MM.1S (cell line): ENCODE measurements at regions not wholly inside any gene's neighbourhood (a gene's known extent, or its start where the extent isn't known, plus 50 kb on each side); places are given as distances from the start of the nearest gene placed in this dataset.

Source experiments
- DNase-seq: peaks from one replicate; pipeline ENCODE4 v3.0.0-alpha.2; 2015
- H2AFZ ChIP-seq: fragments of 300-600 bp; sonication (generic); 2 replicates; pipeline ENCODE4 v1.6.0; 2016; ENCODE audit warnings: antibody characterized with exemption, low read length
- H3F3A ChIP-seq: fragments of 300-600 bp; sonication (generic); 2 replicates; pipeline ENCODE4 v1.6.1; 2016; ENCODE audit warnings: mild to moderate bottlenecking, antibody characterized with exemption, low read length, moderate library complexity, mixed read lengths; ENCODE audit not compliant: insufficient read depth
- H3K27ac ChIP-seq: fragments of 300-600 bp; sonication (generic); 2 replicates; pipeline ENCODE4 v1.5.1; 2016; ENCODE audit warnings: mild to moderate bottlenecking, low read length
- H3K27me3 ChIP-seq: fragments of 300-600 bp; sonication (generic); replicated peaks from 2 replicates; pipeline ENCODE4 v1.6.0; 2016; ENCODE audit warnings: low read length; ENCODE audit not compliant: insufficient read depth
- H3K36me3 ChIP-seq: fragments of 300-600 bp; sonication (generic); replicated peaks from 2 replicates; pipeline ENCODE4 v1.6.1; 2016; ENCODE audit warnings: mild to moderate bottlenecking, low read length, mixed read lengths; ENCODE audit not compliant: insufficient read depth
- H3K4me1 ChIP-seq: fragments of 300-600 bp; sonication (generic); 2 replicates; pipeline ENCODE4 v1.6.1; 2016; ENCODE audit warnings: low read length, mixed read lengths
- H3K4me2 ChIP-seq: fragments of 300-600 bp; sonication (generic); 2 replicates; pipeline ENCODE4 v1.6.0; 2016; ENCODE audit warnings: low read depth, low read length
- H3K4me3 ChIP-seq: fragments of 300-600 bp; sonication (generic); 2 replicates; pipeline ENCODE4 v1.5.1; 2016; ENCODE audit warnings: low read length, mixed read lengths
- H3K79me2 ChIP-seq: fragments of 300-600 bp; sonication (generic); 2 replicates; pipeline ENCODE4 v1.6.1; 2016; ENCODE audit warnings: mixed run types, low read length, mixed read lengths
- H3K9ac ChIP-seq: fragments of 300-600 bp; sonication (generic); 2 replicates; pipeline ENCODE4 v1.6.1; 2016; ENCODE audit warnings: low read length, mixed read lengths
- H3K9me2 ChIP-seq: fragments of 300-600 bp; sonication (generic); replicated peaks from 2 replicates; pipeline ENCODE4 v1.6.1; 2016; ENCODE audit warnings: mild to moderate bottlenecking, low read length, mixed read lengths; ENCODE audit not compliant: insufficient read depth
- H3K9me3 ChIP-seq: fragments of 300-600 bp; sonication (generic); replicated peaks from 2 replicates; pipeline ENCODE4 v1.6.1; 2016; ENCODE audit warnings: mild to moderate bottlenecking, low read length, mixed read lengths; ENCODE audit not compliant: insufficient read depth
- H4K20me1 ChIP-seq: fragments of 300-600 bp; sonication (generic); 2 replicates; pipeline ENCODE4 v1.6.1; 2016; ENCODE audit warnings: mild to moderate bottlenecking, low read length, moderate library complexity, mixed read lengths; ENCODE audit not compliant: insufficient read depth
- CTCF ChIP-seq: fragments of 300-600 bp; sonication (generic); IDR thresholded peaks from 2 replicates; pipeline ENCODE4 v1.5.1; 2016; ENCODE audit warnings: antibody characterized with exemption, low read length, mixed read lengths
- EZH2 ChIP-seq: fragments of 300-600 bp; sonication (generic); optimal IDR thresholded peaks from 2 replicates; pipeline ENCODE3; 2017; ENCODE audit warnings: low read depth, mild to moderate bottlenecking, antibody characterized with exemption, low read length, mixed read lengths
- EZH2phosphoT487 ChIP-seq: fragments of 300-600 bp; sonication (generic); IDR thresholded peaks from 2 replicates; pipeline ENCODE4 v1.6.1; 2018; ENCODE audit warnings: antibody characterized with exemption, low read length

DNA sequence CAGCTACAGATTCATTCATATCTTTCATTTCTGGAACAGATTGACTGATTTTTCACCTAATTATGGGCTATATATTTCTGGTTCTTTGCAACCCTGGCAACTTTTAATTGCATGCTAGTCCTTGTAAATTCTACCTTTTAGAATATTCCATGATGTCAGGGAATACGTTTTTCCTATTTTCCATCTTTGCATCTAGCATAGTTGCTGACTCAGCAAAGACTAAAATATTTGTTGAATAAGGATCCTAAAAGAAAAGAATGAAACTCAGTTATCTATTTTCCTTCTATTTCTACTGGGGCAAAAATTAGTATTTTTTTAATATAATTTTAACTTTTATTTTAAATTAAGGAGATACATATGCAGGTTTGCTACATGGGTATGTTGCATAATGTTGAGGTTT is 438.3 kb downstream of the GXYLT1 start:
- Histone ChIP-seq H3F3A (no peaks in the 10 kb centered on the region), H3K79me2 (no peaks in the 10 kb centered on the region), H3K36me3 (no peaks in the 10 kb centered on the region), H3K9me3 (no peaks in the 10 kb centered on the region), H3K27ac (no peak overlapping the region), H3K27me3 (no peaks in the 10 kb centered on the region), H3K4me3 (no peak overlapping the region), H3K9me2 (no peaks in the 10 kb centered on the region), H4K20me1 (no peaks in the 10 kb centered on the region), H3K9ac (no peak overlapping the region), H2AFZ (no peak overlapping the region), H3K4me1 (peaks cover 8% of the 10 kb centered on the region; the same call in 1 of the 2 replicates), H3K4me2 (no peak overlapping the region)
- DNase-seq = no peak
- TF ChIP-seq CTCF = no peak
- TF ChIP-seq EZH2phosphoT487 = no peak
- TF ChIP-seq EZH2 = no peak

GRCh38 chr12:41701943-41702601 is 442.6 kb downstream of the GXYLT1 start:
- H2AFZ ChIP-seq = no peak overlapping the region
- no peak overlapping the region for H3K4me3 ChIP-seq
- H3K9me3 ChIP-seq = no peaks in the 10 kb centered on the region
- H3K4me2 ChIP-seq = no peak overlapping the region
- H3K36me3 ChIP-seq = no peaks in the 10 kb centered on the region
- no peaks in the 10 kb centered on the region for H3K79me2 ChIP-seq
- H3K27me3 ChIP-seq = no peaks in the 10 kb centered on the region
- H3F3A ChIP-seq = no peaks in the 10 kb centered on the region
- no peaks in the 10 kb centered on the region for H3K4me1 ChIP-seq
- no peak overlapping the region for H3K9ac ChIP-seq
- no peaks in the 10 kb centered on the region for H4K20me1 ChIP-seq
- H3K27ac ChIP-seq = no peak overlapping the region
- TF ChIP-seq CTCF = no peak
- TF ChIP-seq EZH2 = no peak
- TF ChIP-seq EZH2phosphoT487 = no peak
- no peaks in the 10 kb centered on the region for H3K9me2 ChIP-seq
- no peak for DNase-seq

- no peak overlapping the region for H3K4me2 ChIP-seq
- no peaks in the 10 kb centered on the region for H3F3A ChIP-seq
- no peak overlapping the region for H3K27ac ChIP-seq
- no peaks in the 10 kb centered on the region for H4K20me1 ChIP-seq
- H3K9me2 ChIP-seq = no peaks in the 10 kb centered on the region
- H3K79me2 ChIP-seq = no peaks in the 10 kb centered on the region
- DNase-seq = no peak
- no peak overlapping the region for H2AFZ ChIP-seq
- TF ChIP-seq EZH2phosphoT487 = no peak
- TF ChIP-seq CTCF = no peak
- no peak for TF ChIP-seq EZH2
- no peaks in the 10 kb centered on the region for H3K4me1 ChIP-seq
- H3K27me3 ChIP-seq = no peaks in the 10 kb centered on the region
- H3K4me3 ChIP-seq = no peak overlapping the region
- H3K36me3 ChIP-seq = no peaks in the 10 kb centered on the region
- no peaks in the 10 kb centered on the region for H3K9me3 ChIP-seq
- no peak overlapping the region for H3K9ac ChIP-seq
These were observed 443.7 kb downstream of the GXYLT1 start for GRCh38 chr12:41700940-41701339.
